ENCODE measurements at regions not wholly inside any gene's neighbourhood (a gene's known extent, or its start where the extent isn't known, plus 50 kb on each side); places are given as distances from the start of the nearest gene placed in this dataset.

- no peak for DNase-seq (ENCODE audit: low spot score)
- TF ChIP-seq CTCF (IDR thresholded peaks at IDR 0.05; ENCODE audit: extremely low read depth, missing control alignments): no peak
Measured at GRCh38 chrX:68892134-68892533, 63.3 kb downstream of the EFNB1 start.

All from GM20000 (cell line).